Endothelial cell of hepatic sinusoid (primary cell): ENCODE measurements at regions not wholly inside any gene's neighbourhood (a gene's known extent, or its start where the extent isn't known, plus 50 kb on each side); places are given as distances from the start of the nearest gene placed in this dataset.
"Not testable (repeated sequence)": the region's sequence is repeated elsewhere in the genome, so short reads cannot be mapped to it uniquely, and the experiment has no call there.

Experiments used
- in situ Hi-C: cut with HindIII; loops from 2 replicates; pipeline ENCODE4 v1.10.0; 2017; ENCODE audit warnings: low sequenced_read_pairs

DNA sequence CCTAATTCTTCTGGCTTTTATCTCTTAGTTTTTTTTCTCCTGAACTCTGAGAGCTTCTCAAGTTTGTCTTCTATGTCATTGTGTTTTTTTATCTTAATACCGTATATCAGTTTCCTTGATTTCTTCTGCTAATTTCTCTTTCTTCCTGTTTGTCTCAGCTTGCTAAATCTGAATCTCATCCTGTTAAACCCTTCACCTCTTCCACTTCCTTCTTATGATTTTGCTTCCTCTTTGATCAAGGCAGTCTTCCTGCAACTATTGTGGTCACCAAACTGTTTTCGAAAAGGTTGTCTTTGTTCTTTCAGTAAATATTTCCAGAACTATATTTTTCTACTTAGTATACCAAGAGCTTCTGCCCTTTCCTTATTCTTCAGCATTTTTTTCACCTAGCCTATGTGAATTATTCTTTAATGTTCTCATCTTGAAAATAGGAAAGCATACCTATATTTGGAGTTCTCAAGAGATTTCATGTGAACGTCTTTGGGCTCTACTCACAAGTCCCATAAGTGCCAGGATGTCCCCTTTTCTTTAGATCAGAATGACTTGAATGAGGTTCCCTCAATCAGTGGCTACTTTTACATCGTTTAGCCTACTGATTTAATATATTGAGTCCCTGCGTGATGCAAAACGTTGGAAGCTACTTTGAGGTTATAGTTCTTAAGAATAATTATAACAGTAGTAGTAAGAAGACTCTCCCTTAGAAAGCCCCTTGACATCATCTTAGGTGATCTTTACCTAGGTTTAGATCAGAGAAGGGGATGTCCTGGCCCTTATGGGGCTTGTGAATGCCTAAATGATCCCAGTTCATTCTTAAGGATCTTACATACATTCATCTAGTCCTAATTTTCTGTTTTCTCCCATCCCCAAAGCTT, 415.4 kb upstream of the AUTS2 start:
- in situ Hi-C loops, result no loop called here

DNA sequence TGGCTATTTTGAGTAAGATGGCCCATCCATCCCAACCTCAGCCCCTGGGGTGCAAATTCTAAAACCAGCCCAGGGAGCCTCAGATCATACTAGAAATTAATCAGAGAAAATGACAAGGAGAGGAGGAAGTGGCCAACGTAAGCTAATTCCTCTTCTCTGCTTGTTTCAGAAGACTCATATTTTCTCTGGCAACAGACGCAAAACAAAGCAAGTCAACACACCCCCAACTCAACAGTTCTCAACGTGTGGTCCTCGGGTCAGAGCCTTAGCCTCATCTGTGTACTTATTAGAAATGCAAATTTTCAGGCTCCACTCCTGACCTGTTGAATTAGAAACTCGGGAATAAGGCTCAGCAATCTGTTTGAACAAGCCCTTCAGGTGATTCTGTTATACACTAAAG, 413.9 kb upstream of the AUTS2 start:
- in situ Hi-C loops, result no loop called here

DNA sequence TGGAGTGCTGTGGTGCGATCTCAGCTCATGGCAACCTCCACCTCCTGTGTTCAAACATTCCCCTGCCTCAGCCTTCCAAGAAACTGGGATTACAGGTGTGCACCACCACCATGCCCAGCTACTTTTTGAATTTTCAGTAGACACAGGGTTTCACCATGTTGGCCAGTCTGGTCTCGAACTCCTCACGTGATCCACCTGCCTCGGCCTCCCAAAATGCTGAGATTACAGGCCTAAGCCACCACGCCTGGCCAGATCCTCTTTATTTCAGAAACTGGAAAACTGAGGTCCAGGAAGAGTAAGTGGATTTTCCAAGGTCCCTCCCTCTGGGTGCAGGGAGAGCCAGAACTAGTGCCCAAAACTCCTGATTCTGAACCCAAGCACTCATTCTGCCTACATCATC, 413.1 kb upstream of the AUTS2 start:
- in situ Hi-C loops, result no loop called here

DNA sequence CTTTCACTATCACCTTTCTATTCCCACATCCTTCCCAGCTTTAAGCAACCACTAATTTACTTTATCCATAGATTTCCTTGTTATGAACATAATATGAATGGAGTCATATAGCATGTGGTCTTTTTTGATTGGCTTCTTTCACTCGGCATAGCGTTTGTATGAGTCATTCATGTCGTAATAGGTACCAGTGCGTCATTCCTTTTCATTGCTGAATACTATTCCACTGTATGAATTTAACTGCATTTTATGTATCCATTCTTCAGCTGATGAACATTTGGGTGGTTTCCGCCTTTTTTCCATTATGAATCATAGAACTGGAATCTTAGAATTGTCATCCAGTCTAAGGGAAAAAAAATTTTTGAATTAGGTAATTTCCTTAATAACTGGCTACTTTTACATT, 411.3 kb upstream of the AUTS2 start:
- in situ Hi-C loops, result no loop called here

DNA sequence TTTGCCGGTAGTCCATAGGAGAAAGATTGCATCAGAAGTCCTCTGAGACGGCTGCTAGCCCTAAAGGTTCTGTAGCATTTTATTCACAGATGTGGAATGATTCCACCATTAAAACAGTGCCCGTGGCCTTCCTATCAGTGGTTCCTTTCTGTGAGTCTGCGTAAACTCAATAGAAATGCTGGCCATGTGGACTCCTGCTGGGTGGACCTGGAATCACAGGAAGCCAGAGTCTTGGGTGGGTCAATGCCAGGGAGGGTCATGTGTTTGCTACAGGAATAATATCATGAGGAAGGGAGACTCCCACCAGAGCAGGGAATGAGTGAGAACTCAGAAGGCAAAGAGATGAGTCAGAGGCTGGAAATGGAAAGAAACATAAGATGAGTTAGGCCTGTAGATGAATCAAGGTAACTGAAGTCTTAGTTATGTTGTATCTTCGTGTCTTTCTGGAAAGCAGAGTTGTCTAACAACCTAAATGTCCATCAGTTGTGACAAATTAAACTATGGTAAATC, 410.4 kb upstream of the AUTS2 start:
- in situ Hi-C loops, result no loop called here

DNA sequence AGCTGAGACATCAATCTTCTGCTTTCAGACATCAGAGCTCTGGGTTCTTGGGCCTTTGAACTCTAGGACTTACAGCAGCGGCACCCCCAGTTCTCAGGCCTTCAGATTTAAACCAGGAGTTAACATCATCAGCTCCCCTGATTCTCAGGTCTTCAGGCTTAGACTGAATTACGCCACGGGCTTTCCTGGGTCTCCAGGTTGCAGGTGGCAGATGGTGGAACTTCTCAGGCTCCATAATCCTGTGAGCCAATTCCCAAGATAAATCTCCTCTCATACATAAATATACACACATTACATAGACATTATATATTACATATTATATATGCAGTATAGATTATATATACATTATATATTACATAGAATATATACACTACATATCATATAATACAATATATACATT, 408.9 kb upstream of the AUTS2 start:
- in situ Hi-C loops, result no loop called here

DNA sequence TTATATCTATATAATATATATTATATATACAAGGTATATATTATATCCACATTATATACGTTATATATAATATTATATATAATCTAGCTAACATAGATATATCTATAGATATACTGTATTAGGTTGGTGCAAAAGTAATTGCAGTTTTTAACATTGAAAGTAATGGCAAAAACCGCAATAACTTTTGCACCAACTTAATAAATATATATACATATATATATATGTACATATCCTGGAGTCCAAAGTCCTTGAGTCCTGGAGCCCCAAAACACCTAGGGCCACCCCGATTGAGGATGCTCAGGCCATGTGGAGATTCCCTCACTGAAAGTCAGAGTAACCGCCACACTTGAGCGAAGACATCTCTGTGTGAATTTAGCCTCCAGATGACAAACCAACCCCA, 408.2 kb upstream of the AUTS2 start:
- in situ Hi-C loops, result no loop called here

DNA sequence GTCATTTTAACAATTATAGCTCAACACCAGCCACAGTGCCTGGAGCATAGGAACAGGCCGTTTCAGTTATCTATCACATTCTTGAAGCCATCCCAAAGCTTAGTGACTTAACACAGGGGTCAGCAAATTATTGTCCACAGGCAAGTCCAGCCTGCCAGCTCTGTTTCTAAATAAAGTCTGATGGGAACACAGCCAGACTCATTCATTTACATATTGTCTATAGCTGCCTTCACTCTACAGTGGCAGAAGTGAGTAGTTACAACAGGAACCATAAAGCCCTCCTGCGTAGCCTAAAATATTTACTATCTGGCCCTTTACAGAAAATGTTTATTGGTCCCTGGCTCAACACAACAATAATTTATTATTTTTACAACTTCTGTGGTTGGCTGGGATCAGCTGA, 407.5 kb upstream of the AUTS2 start:
- in situ Hi-C loops, result no loop called here

DNA sequence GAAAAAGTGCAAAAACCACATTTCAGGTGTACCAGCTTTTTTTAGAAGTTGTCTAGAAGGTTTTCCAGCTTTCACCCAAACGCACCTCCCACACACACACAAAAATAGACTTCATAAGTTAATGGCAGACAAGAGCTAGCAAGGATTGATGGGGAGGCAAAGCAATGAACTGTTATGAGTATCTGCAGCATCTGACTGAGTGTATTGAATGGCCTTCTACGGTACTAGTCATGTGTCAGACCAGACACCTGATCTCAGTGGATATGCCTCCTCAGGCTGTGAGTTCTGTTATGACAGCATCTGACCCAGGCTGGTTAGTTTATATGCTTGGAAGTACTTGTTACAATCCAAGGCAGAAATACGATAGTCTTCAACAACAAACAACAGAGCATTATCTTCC, 406.1 kb upstream of the AUTS2 start:
- in situ Hi-C loops, result no loop called here

DNA sequence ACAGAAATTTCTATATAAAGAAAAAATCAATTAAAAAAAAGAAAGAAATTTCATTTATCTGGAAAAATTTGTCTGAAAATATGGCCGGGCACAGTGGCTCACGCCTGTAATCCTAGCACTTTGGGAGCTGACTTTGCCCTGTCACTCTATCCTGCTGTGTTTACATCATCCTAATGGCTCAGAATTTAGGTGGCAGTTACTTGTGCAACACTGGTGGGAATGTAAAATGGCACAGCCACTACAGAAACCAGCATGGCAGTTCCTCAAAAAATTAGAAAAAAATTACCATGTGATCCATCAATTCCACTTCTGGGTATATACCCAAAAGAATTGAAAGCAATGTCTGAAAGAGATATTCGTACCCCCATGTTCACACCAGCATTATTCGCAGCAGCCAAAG, 405.2 kb upstream of the AUTS2 start:
- in situ Hi-C loops, result no loop called here

DNA sequence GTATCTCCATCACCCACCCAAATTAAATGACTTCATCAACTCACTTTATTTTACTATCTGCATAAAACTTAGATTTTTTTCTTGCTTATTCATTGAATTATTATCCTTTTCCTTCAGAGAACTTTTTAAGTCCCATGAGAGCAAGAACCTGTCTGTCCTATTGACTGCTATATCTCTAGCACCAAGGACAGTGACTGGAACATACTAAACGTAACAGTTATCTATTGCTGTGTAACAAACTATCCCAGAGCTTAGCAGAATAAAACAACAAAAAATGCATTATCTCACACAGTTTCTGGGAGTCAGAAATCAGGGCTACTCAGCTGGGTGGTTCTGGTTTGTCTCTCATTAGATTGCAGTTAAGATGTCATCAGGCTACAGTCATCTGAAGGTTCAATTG, 401.7 kb upstream of the AUTS2 start:
- in situ Hi-C loops, result no loop called here

DNA sequence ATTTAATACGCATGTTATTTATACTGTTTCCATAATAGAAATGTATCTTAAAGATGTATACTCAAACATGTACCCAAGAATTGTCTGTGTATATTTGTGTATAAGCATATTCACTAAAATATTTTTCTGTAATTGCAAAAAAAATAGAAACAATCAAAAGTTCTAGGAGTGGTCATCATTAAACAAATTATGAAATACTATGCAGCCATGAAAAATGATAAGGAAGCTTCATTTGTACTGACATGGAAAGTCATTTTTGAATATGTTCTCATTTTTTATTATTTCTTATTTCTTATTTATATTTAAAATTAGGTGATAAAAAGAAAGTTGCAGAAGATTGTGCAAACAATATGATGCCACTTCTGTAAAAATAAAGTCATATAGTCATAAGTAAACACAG, 400.0 kb upstream of the AUTS2 start:
- in situ Hi-C loops, result no loop called here

DNA sequence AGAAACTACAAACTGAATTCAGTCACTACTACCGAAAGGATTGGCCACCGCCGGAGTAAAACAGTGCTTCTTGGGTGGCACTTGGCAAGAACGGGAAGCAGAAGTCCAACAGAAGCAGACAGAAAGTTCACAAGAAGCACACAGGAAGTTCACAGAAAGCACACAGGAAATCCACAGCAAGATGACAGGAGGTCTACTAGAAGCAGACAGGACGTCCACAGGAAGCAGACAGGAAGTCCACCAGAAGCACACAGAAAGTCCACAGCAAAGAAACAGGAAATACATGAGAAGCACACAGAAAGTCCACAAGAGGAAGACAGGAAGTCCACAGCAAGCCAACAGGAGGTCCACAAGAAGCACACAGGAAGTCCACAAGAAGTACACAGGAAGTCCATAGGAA, 399.2 kb upstream of the AUTS2 start:
- in situ Hi-C loops, result no loop called here

DNA sequence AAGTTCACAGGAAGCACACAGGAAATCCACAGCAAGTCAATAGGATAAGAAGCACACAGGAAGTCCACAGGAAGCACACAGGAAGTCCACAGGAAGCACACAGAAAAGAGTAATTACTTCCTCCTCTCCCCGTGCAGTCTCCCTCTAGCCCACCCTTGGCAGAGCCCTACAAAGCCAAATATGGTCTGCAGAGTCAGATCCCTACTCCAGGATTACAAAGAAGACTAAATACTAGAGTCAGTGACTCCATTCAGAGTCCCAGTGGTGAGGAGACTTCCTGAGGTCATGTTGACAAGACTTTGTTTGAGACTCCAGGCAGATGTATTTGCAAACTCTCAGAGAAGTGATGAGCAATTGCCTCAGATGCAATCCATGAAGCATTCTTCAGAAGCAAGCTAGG, 398.6 kb upstream of the AUTS2 start:
- in situ Hi-C loops, result no loop called here

DNA sequence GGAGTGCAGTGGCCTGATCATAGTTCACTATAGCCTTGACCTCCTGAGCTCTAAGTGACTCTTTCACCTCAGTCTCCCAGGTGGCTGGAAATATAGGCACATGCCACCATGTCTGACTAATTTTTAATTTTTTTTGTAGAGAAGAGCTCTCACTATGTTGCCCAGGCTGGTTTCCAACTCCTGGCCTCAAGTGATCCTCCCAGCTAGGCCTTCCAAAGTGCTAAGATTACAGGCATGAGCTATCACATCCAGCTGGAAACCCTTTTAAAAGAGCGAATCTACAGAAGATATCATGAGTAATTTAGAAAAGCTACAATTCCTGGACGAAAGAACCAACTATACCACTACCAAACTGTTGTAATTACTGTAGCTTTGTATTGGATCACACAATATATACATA, 394.4 kb upstream of the AUTS2 start:
- in situ Hi-C loops, result no loop called here

DNA sequence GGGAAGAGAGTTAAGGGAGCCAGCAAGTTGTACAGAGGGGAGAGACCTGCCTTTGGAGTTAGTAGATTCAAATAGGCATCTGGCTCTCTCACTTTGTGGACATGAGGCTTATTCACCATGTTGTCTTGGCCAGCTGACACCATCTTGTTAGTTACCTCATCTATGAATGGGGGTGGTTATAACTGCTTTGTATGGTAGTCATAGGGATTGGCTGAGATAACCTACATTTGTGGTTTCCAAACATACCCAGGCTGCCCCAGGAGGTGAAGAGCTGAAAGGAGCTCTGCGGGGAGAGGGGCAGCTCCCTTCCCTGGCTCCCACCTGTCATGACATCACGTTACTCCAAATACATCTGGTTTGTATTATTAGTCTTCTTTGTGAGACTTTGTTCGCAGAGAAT, 393.3 kb upstream of the AUTS2 start:
- in situ Hi-C loops, result no loop called here

DNA sequence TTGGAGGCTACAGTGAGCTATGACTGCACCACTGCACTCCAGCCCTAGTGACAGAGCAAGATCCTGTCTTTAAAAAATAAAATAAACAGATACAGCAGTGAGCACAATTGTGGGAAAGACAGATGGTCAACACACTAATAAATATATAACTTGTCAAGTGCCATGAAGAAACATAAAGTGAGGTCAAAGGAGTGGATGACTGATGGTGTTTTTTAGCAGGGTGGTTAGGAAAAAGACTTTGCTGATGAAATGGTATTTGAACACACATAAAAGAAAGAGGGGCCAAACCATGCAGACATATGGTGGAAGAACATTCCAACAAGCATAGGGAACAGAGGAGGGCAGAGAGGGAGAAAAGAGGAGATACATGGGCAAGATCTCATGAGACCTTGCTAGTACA, 392.7 kb upstream of the AUTS2 start:
- in situ Hi-C loops, result no loop called here

DNA sequence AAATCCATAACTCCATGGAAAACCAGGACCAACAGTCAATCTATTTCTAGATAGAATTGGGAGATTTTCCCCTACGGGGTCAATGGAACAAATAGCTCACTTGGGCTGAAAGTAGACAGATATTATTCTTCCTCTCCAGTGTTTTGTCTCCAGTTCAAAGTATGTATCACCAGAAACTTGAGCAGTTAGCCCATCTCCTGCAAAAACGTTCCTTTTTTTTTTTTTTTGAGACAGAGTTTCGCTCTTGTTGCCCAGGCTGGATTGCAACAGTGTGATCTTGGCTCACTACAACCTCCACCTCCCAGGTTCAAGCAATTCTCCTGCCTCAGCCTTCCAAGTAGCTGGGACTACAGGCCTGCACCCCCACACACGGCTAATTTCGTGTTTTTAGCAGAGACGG, 390.0 kb upstream of the AUTS2 start:
- in situ Hi-C loops, result no loop called here

DNA sequence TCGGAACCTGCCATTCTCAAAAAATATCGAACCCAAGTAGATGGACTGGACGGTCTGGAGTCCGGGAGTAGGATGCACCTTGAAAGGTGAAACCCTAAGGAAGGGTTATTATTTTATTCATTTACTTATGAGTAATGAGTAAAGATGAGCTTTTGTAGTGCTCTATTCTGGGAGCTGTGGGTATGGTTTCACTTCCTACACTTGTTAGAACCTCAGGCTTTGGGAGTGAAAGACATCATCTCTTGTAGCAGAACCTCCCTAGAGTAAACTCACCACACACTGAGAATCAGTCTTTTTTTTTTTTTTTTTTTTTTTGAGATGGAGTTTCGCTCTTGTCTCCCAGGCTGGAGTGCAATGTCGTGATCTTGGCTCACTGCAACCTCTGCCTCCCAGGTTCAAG, 389.4 kb upstream of the AUTS2 start:
- in situ Hi-C loops, result no loop called here

DNA sequence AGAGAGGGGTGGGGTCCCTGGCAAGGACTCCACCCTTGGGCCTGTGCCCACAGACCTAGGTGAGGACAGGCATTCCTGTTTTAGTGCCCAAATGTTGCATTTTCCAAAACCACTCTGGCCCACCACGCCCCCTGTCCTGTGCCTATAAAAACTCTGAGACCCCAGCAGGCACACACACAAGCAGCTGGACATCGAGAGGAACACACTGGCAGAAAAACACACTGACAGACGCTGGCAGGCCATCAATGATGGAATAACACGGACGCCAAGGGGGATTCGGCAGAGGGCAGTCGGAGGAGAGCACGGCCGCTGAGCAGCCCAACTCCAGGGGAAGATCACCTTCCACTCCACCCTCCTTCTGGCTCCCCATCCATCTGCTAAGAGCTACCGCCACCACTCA, 386.9 kb upstream of the AUTS2 start:
- in situ Hi-C loops, result no loop called here

DNA sequence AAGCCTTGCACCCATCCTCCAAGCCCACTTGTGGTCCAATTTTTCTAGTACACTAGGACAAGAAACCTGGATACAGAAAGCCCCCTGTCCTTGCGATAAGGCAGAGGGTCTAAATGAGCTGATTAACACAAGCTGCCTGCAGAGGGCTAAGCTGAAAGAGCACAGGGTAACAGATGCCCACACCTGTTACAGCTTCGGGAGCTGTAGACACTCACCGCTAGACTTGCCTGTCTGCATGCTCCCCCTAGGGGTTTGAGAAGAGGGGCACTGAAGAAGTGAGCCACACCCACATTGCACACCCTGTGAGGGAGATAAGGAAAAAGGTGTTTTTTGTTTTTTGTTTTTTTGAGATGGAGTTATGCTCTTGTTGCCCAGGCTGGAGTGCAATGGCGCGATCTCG, 386.5 kb upstream of the AUTS2 start:
- in situ Hi-C loops, result no loop called here

DNA sequence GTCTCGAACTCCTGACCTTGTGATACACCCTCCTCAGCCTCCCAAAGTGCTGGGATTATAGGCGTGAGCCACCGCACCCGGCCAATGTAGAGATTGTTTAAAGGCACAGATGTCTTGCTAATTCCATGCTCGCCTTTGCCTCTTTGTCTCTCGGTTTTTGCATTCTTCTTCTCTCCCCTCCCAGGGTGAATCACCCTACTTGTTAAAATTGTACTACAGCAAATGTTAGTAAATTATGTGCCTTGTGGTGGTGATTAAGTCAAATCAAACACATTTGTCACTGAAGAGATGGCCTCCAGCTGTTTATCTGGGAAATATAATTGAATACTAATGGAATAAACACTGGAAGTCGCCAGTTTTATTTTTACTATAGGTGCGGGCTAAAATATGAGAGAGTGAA, 384.4 kb upstream of the AUTS2 start:
- in situ Hi-C loops, result no loop called here

DNA sequence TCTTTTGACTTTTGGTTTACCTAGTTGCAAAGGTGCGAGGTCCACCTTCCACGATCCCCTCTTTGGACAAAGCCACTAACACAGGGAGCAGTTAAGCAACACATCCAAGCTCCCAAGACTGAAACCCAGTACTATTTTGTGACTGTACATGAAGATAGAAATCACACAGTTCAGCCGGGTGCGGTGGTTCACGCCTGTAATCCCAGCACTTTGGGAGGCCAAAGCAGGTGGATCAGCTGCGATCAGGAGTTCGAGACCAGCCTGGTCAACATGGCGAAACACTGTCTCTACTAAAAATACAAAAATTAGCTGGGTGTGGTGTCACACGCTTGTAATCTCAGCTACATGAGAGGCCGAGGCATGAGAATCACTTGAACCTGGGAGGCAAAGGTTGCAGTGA, 382.8 kb upstream of the AUTS2 start:
- in situ Hi-C loops, result not testable (repeated sequence)
